ENCODE measurements at regions not wholly inside any gene's neighbourhood (a gene's known extent, or its start where the extent isn't known, plus 50 kb on each side); places are given as distances from the start of the nearest gene placed in this dataset.

- TF ChIP-seq POLR2A (IDR thresholded peaks at IDR 0.05): no peak
- no peak for TF ChIP-seq POLR2AphosphoS5 (IDR thresholded peaks at IDR 0.05; ENCODE audit: insufficient read depth in 1 of 2, low read depth in 1 of 2)
Observed at GRCh38 chr4:189322426-189322825, 618.2 kb upstream of the FRG1 start.
